HG03039 (cell line): ENCODE measurements at regions not wholly inside any gene's neighbourhood (a gene's known extent, or its start where the extent isn't known, plus 50 kb on each side); places are given as distances from the start of the nearest gene placed in this dataset.

Experiments
- ATAC-seq: cut with Tn5 transposase; IDR thresholded peaks from one replicate; pipeline ENCODE4 v1.9.1; 2021; ENCODE audit warnings: mild to moderate bottlenecking, moderate library complexity; ENCODE audit not compliant: unreplicated experiment

DNA sequence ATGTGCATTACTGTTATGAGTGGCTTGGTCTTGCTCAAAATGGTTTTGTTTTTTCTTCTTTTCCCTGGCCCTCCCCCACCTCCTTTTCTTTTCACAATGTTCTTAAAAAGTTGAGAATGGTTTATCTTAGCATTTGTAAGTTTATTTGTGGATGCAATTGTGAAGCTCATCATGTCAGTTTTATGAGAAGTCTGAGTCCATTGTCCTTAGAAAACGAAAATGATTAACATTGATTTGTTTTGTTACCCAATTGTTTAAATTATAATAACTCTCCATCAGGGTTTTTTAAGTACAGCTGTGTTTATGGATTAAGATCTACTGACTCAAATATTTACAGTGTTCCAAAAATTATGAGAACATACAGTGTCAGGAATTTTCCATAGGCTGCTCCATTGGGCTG, 511.3 kb upstream of the PAPPA start:
- no peak for ATAC-seq

DNA sequence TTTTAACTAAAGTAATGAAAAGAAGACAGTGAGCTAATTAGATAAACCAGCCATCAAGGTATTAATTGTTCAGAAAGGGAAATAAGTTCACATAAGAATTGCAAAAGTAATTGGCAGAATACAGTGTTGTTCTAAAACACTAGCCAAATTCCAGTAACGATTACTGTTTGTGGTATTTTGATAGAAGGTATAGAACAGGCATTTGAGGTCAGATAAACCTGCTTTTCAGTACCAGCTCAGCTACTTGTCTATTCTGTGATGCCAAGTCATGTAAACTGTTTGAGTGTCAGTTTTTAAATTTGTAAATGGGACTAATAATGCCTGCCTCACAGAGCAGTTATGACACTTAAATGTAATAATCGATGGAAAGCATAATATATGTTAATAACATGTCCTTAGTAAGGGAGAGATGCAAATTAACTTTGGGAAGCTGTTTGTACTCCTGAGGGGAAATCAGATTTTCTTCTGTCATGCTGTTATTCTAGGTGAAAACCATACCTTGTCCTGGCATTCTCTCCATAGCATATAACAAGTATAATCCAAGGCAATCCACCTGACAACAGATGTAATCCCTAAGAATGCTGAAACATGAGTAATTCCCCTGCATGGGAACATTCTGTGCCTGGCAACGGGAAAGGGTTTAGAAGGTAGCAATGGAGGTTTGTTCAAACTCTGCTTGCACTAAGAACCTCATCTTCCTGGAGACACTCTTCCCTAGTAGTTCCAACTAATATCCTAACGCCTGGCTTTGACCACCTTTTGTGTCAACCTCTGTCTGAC, 509.5 kb upstream of the PAPPA start:
- no peak for ATAC-seq

DNA sequence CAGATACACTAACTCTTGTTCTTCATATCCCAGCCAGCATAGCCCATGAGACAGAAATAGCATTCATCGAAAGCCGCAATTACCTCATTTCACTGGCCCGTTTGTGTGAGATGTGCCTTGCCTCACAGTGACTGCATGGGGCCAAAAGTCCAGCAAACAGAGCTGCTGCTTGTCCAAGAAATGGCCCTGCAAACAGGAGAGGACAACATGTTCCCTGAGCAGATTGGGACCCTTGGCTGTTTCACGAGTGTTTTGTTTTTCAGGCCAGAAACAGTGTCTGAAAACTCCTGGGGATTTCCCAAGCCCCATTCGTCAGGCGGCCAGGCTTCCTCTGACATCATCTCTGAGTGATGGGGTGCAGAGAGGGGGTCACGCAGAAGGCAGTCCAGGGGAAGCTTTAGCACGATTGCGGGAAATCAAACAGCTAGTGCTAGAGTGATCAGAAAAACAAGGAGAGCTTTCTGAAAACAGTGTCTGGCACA, 503.6 kb upstream of the PAPPA start:
- no peak for ATAC-seq

DNA sequence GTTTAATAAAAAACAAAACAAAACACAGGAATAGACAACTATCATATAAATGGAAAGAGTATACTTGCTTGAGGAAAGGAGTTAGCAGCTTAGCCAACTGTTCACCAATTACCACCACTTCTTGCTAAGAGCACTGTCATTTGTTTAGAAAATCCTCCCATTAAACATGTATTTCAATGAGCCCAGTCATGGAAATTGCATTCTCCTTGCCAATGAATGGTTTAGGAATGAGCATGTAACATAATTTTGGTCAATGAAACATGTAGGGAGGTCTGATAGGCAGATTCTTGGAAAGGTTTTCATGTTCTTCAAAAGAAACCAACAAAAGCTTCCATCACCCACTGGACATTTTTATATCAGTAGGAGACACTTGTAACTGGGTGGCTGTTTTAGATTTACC, 502.8 kb upstream of the PAPPA start:
- no peak for ATAC-seq

DNA sequence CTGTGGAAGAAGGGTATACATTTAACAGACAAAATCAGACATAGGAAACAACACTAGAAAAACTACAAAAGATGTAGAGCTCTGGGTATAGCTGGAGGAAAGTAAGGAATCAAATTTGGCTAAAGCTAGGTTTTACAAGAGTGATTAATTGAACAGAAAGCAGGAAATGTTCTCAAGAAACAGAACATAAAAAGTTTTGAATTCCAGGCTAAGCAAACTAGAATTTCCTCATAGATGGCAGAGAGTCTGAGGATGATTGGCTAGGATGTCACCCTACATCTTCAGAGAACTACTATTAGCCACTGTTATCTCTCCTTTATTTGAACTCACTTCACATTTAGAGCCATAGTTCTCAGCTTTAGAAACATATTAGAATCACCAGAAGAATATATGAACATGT, 502.1 kb upstream of the PAPPA start:
- ATAC-seq = no peak

DNA sequence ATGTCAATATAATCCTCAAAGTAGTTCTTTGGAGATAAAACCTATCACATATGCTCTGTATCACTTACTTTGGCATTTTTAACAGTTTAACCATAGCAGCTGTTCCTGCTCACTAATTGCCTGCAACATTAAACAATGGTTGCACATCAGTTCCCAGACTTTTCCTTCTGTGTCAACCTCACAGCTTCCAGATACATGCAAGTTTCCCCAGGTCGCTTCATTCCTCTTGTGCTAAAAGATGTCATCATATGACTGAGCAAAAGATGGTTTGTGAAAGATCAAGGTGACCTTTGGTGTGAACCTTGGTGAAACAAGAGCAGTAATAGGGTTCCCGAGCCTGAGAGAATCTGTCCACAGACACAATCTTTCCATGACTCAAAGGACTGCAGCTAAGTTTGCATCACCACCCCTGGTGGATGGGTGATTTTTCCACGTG, 500.4 kb upstream of the PAPPA start:
- ATAC-seq = no peak

DNA sequence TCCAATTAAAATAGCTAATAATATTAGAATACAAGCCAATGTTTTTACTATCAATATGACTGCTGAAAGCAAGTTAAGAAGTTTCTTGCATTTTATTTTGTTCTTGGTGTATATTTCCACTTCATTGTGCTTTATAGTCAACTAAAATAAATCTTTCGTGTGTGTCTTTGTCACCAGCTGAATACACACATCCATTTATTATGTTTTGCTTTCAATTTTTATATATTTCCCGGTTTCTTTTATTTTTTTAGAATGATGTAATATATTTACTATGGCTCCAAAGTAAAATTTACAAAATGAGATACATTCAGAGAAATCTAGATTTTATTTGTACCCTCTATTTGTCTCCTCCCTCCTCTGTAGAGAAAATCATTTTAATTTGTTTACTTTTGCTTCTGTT, 495.9 kb upstream of the PAPPA start:
- no peak for ATAC-seq

DNA sequence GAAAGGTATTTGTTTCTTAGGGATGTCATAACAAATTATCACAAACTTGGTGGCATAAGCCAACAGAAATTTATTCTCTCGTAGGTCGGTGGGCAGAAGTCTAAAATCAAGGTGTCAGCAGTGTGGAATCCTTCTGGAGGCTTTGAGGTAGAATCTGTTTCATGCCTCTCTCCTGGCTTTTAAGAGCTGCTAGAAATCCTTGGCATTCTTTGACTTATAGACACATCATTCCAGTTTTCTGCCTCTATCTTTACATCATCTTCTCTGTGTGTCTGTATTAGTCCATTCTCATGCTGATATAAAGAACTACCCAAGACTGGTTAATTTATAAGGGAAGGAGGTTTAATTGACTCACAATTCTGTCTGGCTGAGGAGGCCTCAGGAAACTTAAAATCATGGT, 488.1 kb upstream of the PAPPA start:
- no peak for ATAC-seq

DNA sequence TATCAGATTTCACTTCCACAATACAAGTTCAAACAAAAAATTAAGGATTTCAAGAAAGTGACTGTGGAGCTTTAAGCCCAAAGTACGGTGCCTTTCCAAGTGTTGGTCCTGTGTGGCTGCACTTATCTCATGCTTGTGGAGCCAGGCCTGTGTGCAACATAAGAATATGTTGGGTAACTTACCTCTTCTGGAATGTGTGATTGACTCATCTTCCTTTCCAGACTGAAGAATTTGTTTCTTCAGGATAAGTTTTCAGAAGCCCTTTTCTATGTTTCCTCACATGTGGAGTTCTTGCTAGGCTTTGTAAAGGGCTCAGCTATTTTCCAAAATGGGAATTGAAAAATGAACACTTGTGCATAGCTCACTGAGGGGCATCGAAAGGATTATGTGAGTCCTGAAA, 485.1 kb upstream of the PAPPA start:
- no peak for ATAC-seq

DNA sequence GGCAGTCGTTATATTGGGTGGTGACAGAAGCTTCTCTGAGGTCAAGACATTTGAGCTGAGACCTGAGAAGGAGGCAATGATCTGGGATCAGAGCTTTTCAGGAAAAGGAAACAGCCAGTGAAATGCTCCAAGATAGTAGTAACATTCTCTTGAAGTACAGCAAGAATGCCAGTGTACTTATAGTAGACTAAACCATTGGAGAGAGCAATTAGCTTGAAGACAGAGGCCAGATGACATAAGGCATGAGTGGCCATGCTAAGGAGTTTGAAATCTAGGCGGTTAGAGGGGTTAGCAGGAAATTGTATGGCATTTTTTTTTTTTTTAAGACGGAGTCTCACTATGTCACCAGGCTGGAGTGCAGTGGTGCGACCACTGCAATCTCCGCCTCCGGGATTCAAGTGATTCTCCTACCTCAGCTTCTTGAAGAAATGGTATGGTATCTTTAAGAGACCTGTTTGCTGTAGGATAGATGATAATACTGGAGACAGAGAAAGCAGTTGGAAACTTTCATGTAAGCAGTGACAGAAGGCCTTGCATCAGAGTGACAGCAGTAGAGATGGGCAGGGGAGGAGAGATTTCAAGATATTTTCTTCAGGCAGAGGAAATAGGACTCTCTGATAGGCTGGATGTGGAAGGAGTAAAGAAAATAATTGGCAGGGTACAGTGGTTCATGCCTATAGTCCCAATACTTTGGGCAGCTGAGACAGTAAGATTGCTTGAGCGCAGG, 482.2 kb upstream of the PAPPA start:
- no peak for ATAC-seq

DNA sequence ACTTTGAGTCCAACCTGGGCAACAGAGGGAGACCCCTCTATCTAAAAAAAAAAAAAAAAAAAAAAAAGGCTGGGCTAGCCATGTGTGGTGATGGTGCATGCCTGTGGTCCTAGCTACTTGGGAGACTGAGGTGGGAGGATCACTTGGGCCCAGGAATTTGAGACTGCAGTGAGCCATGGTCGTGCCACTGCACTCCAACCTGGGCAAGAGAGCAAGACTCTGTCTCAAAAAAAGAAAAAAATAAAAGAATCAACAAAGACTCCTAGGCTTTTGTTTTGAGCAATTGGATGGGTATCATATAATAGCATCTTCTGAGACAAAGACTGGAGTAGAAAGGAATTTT, 481.7 kb upstream of the PAPPA start:
- no peak for ATAC-seq

DNA sequence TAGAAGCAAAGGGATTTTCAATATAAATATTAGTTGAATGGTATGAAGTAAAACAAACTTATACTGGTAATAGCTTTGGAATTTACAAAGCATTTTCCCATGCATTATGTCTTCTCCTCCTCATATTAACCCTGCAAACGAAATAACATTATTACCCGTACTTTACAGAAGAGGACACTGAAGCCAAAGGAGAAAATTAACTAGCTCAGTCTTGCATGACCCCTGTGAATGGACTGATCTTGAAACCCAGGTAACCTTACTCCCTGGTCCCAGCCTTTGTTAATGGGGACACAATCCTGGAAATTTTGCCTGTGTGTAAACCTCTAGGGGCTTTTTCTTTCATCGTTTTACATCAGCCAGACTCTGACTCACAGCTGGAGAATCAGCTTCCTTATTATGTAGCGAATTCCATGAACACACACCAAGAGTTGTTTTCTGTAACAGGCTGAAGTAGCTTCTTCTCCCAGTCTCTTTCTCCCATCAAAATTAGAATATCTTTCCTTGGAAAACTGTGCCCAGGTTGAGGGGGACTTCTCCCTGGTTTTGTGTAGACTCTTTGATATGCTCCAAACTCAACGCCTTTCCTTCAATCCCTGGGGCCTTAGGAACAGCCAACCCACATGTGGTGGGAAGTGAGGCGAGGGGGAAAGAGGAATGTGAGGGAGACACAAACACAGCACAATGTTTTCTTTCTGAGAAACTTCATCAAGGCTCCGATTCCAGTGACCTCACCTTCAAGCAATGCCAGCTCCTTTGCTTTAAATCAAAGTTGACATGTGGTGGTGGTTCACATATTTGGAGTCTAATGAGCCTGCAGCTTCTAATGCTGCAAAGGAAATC, 480.9 kb upstream of the PAPPA start:
- no peak for ATAC-seq

DNA sequence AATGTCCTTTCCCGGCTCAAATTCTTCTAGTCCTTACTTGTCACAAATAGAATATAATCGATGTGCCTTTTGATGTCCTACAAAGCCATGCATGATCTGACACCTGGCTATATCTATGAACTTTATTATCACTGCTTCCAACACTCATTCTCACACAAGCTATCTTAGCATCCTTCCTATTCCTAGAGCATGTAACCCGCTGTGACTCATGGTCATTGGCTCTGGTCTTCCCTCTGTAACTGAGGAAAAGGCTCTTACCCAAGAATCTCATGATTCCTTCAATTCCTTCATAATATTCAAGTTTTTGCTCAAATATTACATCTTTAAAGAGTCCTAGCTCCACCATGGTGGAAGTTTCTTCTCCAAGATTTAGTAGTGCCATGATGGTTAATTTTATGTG, 480.0 kb upstream of the PAPPA start:
- no peak for ATAC-seq

DNA sequence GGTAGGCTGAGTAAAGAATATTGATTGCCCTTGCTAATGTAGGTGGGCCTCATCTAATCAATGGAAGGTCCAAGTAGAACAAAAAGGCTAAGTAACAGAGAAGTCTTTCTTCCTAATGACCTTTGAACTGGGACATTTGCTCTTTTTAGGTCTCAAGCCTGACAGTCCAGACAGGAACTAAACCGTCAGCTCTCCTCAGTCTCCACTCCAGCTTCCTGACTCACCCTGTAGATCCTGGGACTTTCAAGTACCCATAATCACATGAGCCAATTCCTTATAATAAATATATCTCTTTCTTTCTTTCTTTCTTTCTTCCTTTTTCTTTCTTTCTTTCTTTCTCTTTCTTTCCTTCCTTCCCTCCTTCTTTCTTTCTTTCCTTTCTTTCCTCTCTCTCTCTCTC, 479.5 kb upstream of the PAPPA start:
- ATAC-seq = no peak

DNA sequence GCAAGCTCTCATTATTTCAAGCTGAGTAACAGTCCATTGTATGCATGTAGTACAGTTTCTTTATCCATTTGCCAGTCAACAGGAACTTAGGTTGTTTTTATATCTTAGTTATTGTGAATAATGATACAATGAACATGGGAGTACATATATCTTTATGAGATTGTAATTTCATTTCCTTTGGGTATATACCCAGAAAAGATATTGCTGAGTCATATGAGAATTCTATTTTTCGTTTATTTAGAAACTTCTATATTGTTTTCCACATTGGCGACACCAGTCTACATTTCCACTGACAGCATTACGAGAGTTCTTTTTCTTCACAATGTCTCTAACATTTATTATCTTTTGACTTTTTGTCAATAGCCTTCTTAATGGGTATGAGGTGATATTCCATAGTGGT, 477.8 kb upstream of the PAPPA start:
- no peak for ATAC-seq

DNA sequence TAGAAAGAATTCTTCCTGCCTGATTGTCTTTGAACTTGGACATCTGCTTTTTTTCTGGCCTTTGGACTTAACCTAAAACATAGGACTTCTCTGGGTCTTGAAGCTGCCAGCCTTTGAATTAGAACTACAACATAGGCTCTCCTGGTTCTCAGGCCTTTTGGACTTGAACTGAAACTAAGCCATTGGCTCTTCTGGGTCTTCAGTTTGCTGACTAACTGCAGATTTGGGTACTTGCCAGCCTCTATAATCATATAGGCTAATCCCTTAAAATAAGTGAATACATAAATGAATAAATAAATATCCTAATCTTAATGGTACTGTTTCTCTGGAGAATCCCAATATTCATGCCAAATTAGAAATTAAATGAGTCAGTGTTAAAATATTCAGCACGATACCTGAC, 473.4 kb upstream of the PAPPA start:
- no peak for ATAC-seq

DNA sequence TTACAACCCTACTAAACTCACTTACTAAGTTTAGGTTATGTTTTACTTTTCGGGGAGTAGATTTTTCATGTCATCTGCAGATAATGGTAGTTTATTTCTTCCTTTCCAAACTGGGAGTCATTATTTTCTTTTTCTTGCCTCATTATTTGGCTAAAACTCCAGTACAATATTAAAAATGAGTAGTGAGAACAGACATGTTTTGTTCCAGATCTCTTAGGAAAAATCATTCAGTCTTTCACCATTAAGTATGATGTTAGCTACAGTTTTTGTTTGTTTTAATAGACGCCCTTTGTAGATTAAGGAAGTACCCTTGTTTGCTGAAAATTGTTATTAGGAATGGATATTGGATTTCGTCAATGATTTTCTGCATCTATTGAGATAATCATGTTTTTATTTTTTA, 472.0 kb upstream of the PAPPA start:
- no peak for ATAC-seq

DNA sequence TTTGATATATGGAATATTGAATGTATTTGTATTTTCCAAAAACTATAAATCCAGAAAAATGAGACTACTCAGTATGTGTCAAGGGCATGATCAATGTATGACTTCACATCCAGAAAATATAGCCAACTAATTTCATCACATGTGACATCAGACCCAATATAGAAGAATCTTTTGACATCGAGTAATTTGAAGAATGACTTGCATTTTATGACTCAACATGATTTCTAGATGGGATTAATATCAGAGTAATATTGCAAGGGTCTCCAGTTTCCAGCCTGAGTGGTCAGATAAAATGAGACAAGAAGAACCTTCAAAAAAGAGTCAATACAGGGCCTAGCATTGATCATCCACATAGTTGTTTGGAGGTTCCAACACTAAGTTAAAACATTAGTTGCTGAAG, 467.5 kb upstream of the PAPPA start:
- ATAC-seq = no peak

DNA sequence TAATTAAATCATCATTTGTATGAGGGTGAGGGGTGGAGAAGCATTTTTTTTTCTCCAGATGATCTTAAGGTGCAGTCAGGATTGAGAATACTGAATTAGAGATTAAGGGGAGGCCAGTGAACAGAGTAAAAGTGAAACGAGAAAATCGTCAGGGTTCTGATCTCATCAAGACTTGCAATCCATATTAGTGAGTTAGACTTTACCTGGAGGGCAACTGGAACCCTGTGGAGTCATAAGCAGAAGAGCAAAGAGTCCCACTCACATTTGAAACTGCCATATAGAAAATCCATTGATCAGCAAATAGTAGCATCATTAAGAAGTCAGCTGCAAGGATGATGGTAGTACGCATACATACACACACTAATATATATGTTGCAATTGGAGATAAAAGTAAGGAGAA, 466.2 kb upstream of the PAPPA start:
- no peak for ATAC-seq

DNA sequence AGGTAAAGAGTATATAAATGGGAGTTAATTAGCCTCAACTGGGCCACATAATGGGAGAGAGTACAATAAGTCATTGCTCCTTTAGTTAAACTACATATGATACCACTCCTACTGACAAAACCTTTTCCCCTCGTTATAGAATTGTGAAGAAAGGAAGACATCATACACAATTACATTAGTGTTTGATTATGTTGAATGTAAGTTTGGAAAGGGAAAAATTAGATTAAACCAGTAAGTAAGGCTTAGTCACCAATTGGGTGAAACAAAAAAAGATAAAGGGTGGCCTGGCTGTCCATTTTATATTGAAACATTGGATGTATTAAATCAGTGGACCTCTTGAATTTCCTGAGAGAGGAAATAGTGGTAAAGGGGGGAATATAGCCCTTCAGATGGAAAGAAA, 464.3 kb upstream of the PAPPA start:
- no peak for ATAC-seq

DNA sequence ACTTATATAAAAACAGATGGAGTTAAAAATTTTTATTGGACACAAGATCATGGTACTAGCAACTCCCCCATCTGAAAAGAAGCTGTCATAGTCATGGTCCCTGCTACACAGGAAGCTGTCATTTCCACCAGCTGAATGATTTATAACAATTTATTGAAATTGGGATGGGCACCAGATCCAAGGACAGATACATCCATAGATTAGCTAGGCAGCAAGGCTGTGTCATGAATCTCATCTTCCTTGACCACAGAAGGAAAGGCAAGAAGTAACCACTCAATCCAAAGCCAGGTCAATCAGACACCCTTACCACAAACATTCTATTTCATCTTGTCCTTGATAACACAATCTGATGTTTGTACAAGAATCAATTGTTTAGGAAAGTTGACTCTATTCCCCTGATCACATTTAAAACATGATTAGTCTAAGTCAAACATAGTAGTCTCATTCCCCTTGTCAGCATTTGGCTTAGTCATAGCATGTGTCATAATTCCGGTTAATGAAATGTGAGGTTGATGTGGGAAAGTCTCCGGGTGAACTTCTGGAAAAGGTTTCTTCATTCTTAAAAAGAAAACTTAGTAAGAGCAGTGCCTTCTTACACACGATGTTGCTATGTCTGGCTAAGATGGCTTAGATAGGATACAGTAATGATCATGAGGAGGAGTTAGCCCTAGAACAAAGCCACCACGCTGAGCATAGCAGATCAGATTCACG, 462.6 kb upstream of the PAPPA start:
- ATAC-seq = no peak
